ENCODE measurements at regions not wholly inside any gene's neighbourhood (a gene's known extent, or its start where the extent isn't known, plus 50 kb on each side); places are given as distances from the start of the nearest gene placed in this dataset.

GRCh38 chrX:131729295-131729694 is 185.4 kb downstream of the OR13H1 start:
- no peaks in the 10 kb centered on the region for H3K27me3 ChIP-seq (replicated peaks; ENCODE audit: insufficient read depth, low read length)
- peak overlapping the region; percentile 61 for H3K4me2 ChIP-seq (ENCODE audit: low read depth, low read length)
- no peaks in the 10 kb centered on the region for H4K20me1 ChIP-seq (ENCODE audit: insufficient read depth, low read length)
- no peaks in the 10 kb centered on the region for H3K9me3 ChIP-seq (replicated peaks; ENCODE audit: insufficient read depth, low read length)
- peak overlapping the region; percentile 70 for H3K9ac ChIP-seq (ENCODE audit: low read length)
- no peaks in the 10 kb centered on the region for H3K9me2 ChIP-seq (replicated peaks; ENCODE audit: insufficient read depth, low read length)
- peak; percentile 85 for DNase-seq
- H3K79me2 ChIP-seq (ENCODE audit: low read length), result no peaks in the 10 kb centered on the region
- no peaks in the 10 kb centered on the region for H3K36me3 ChIP-seq (replicated peaks; ENCODE audit: insufficient read depth, low read length)
- H2AFZ ChIP-seq (ENCODE audit: low read length), result peak overlapping the region; percentile 49
- TF ChIP-seq EZH2 (optimal IDR thresholded peaks at IDR 0.05; ENCODE audit: low read depth, low read length) (no peak), EZH2phosphoT487 (IDR thresholded peaks at IDR 0.05; ENCODE audit: low read length) (no peak)
- TF ChIP-seq, protein P1, sequence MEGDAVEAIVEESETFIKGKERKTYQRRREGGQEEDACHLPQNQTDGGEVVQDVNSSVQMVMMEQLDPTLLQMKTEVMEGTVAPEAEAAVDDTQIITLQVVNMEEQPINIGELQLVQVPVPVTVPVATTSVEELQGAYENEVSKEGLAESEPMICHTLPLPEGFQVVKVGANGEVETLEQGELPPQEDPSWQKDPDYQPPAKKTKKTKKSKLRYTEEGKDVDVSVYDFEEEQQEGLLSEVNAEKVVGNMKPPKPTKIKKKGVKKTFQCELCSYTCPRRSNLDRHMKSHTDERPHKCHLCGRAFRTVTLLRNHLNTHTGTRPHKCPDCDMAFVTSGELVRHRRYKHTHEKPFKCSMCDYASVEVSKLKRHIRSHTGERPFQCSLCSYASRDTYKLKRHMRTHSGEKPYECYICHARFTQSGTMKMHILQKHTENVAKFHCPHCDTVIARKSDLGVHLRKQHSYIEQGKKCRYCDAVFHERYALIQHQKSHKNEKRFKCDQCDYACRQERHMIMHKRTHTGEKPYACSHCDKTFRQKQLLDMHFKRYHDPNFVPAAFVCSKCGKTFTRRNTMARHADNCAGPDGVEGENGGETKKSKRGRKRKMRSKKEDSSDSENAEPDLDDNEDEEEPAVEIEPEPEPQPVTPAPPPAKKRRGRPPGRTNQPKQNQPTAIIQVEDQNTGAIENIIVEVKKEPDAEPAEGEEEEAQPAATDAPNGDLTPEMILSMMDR (IDR thresholded peaks at IDR 0.05; ENCODE audit: low read length), result peak; percentile 28; the same call in 1 of the 2 replicates
- H3K4me3 ChIP-seq (ENCODE audit: low read length), result peak overlapping the region; percentile 52
- H3K27ac ChIP-seq (ENCODE audit: low read length), result peak overlapping the region; percentile 85
- peaks cover 5% of the 10 kb centered on the region for H3K4me1 ChIP-seq (ENCODE audit: low read length)
- H3F3A ChIP-seq (ENCODE audit: insufficient read depth, low read length), result 0 out of 2 replicates have a peak, but pooled peaks cover 6% of the 10 kb centered on the region

GRCh38 chrX:131734621-131735020 is 190.7 kb downstream of the OR13H1 start:
- H3K27me3 ChIP-seq (replicated peaks; ENCODE audit: insufficient read depth, low read length), result no peaks in the 10 kb centered on the region
- peak; percentile 89 for DNase-seq
- H3K4me1 ChIP-seq (ENCODE audit: low read length), result no peaks in the 10 kb centered on the region
- peak overlapping the region; percentile 12; the same call in 1 of the 2 replicates for H3K4me3 ChIP-seq (ENCODE audit: low read length)
- no peaks in the 10 kb centered on the region for H3K9me3 ChIP-seq (replicated peaks; ENCODE audit: insufficient read depth, low read length)
- peak overlapping the region; percentile 61 for H2AFZ ChIP-seq (ENCODE audit: low read length)
- H3K4me2 ChIP-seq (ENCODE audit: low read depth, low read length), result peak overlapping the region; percentile 58; the same call in 1 of the 2 replicates
- no peaks in the 10 kb centered on the region for H4K20me1 ChIP-seq (ENCODE audit: insufficient read depth, low read length)
- TF ChIP-seq, protein P1 (IDR thresholded peaks at IDR 0.05; ENCODE audit: low read length), result peak; percentile 27
- TF ChIP-seq EZH2 (optimal IDR thresholded peaks at IDR 0.05; ENCODE audit: low read depth, low read length) (no peak), EZH2phosphoT487 (IDR thresholded peaks at IDR 0.05; ENCODE audit: low read length) (no peak)
- no peaks in the 10 kb centered on the region for H3F3A ChIP-seq (ENCODE audit: insufficient read depth, low read length)
- H3K27ac ChIP-seq (ENCODE audit: low read length), result peak overlapping the region; percentile 56; the same call in 1 of the 2 replicates
- no peaks in the 10 kb centered on the region for H3K79me2 ChIP-seq (ENCODE audit: low read length)
- no peaks in the 10 kb centered on the region for H3K36me3 ChIP-seq (replicated peaks; ENCODE audit: insufficient read depth, low read length)
- peak overlapping the region; percentile 26; the same call in 1 of the 2 replicates for H3K9ac ChIP-seq (ENCODE audit: low read length)
- no peaks in the 10 kb centered on the region for H3K9me2 ChIP-seq (replicated peaks; ENCODE audit: insufficient read depth, low read length)

- Histone ChIP-seq H2AFZ (ENCODE audit: low read length) (peak overlapping the region; percentile 61), H3F3A (ENCODE audit: insufficient read depth, low read length) (no peaks in the 10 kb centered on the region), H3K27me3 (replicated peaks; ENCODE audit: insufficient read depth, low read length) (no peaks in the 10 kb centered on the region), H3K9ac (ENCODE audit: low read length) (peak overlapping the region; percentile 26; the same call in 1 of the 2 replicates), H3K36me3 (replicated peaks; ENCODE audit: insufficient read depth, low read length) (no peaks in the 10 kb centered on the region), H3K4me3 (ENCODE audit: low read length) (peak overlapping the region; percentile 12; the same call in 1 of the 2 replicates), H3K79me2 (ENCODE audit: low read length) (no peaks in the 10 kb centered on the region), H3K9me3 (replicated peaks; ENCODE audit: insufficient read depth, low read length) (no peaks in the 10 kb centered on the region), H4K20me1 (ENCODE audit: insufficient read depth, low read length) (no peaks in the 10 kb centered on the region), H3K27ac (ENCODE audit: low read length) (peak overlapping the region; percentile 56; the same call in 1 of the 2 replicates), H3K9me2 (replicated peaks; ENCODE audit: insufficient read depth, low read length) (no peaks in the 10 kb centered on the region), H3K4me1 (ENCODE audit: low read length) (no peaks in the 10 kb centered on the region), H3K4me2 (ENCODE audit: low read depth, low read length) (peak overlapping the region; percentile 58; the same call in 1 of the 2 replicates)
- TF ChIP-seq EZH2 (optimal IDR thresholded peaks at IDR 0.05; ENCODE audit: low read depth, low read length) (no peak), EZH2phosphoT487 (IDR thresholded peaks at IDR 0.05; ENCODE audit: low read length) (no peak)
- TF ChIP-seq, protein P1 (IDR thresholded peaks at IDR 0.05; ENCODE audit: low read length), result no peak
- peak; percentile 34 for DNase-seq
These were observed 191.3 kb downstream of the OR13H1 start for GRCh38 chrX:131735127-131735526.
